HCT116 (cell line): ENCODE measurements at regions not wholly inside any gene's neighbourhood (a gene's known extent, or its start where the extent isn't known, plus 50 kb on each side); places are given as distances from the start of the nearest gene placed in this dataset.

Experiments
- ATAC-seq: fragments of 200-7000 bp; cut with Tn5 transposase; 2 replicates; pipeline ENCODE4 v1.9.1; 2020; ENCODE audit warnings: mild to moderate bottlenecking, moderate library complexity
- BruUV-seq: library from RNA; stranded (reverse); fragments of 400-500 nt; replicated peaks from 2 replicates; lab custom pipeline; 2021; lab: Mats Ljungman, UMichigan
- CTCF ChIA-PET: fragments of 300-600 bp; sonication (Branson Sonifier 250); formaldehyde crosslinking; loops from one replicate; lab custom pipeline; 2021; ENCODE audit warnings: antibody characterized with exemption; lab: Charles Lee
- POLR2A ChIA-PET: fragments of 300-600, 350-600 bp; sonication (Branson Sonifier 250); formaldehyde crosslinking; loops from one replicate; lab custom pipeline; 2021; ENCODE audit warnings: antibody characterized with exemption; lab: Charles Lee
- RAD21 ChIA-PET, 2 experiments: fragments of 300-600 bp; sonication (Branson Sonifier 250); formaldehyde crosslinking; loops; one replicate each; lab custom pipeline; 2023; ENCODE audit warnings: low total read pairs in 2 of 2; ENCODE audit not compliant: uncharacterized antibody in 2 of 2, unreplicated experiment in 2 of 2, low non-redundant PET in 1 of 2; lab: Charles Lee
- DNase-seq: peaks from one replicate; pipeline ENCODE4 v3.0.0-alpha.2; 2010; ENCODE audit warnings: low read depth, low spot score
- H2AFZ ChIP-seq: fragments of 200-600 bp; shearing (Covaris generic), sonication (generic); 2 replicates; pipeline ENCODE4 v1.6.1; 2017; ENCODE audit warnings: low read depth, mixed run types, mixed read lengths, antibody characterized with exemption, low read length; ENCODE audit not compliant: poor library complexity, severe bottlenecking
- H3K27ac ChIP-seq: 2 replicates; pipeline ENCODE4 v1.5.1; 2012; ENCODE audit warnings: low read depth, low read length
- H3K27me3 ChIP-seq: fragments of 200-600 bp; sonication (generic); 2 replicates; pipeline ENCODE4 v1.6.1; 2016; ENCODE audit warnings: mixed run types, low read length, mixed read lengths; ENCODE audit not compliant: insufficient read depth
- H3K36me3 ChIP-seq, 2 experiments: fragments of 200-500 bp in 1 of 2; fragments of 200-600 bp in 1 of 2; sonication (Bioruptor generic) in 1 of 2; sonication (generic) in 1 of 2; 2 replicates each; pipeline versions ENCODE4 v1.5.1 to v1.6.1; 2014 to 2016; ENCODE audit warnings: low read length in 2 of 2, inconsistent platforms in 1 of 2, mixed read lengths in 1 of 2, mixed run types in 1 of 2; ENCODE audit not compliant: insufficient read depth in 2 of 2, control insufficient read depth in 1 of 2
- H3K4me1 ChIP-seq, 2 experiments: fragments of 200-600 bp in 1 of 2; sonication (generic) in 1 of 2; 2 replicates each; pipeline versions ENCODE4 v1.5.1 to v1.6.1; 2012 to 2017; ENCODE audit warnings: low read length in 2 of 2, inconsistent platforms in 1 of 2, mild to moderate bottlenecking in 1 of 2, mixed read lengths in 1 of 2, mixed run types in 1 of 2, moderate library complexity in 1 of 2; ENCODE audit not compliant: insufficient read depth in 2 of 2, control insufficient read depth in 1 of 2
- H3K4me2 ChIP-seq: fragments of 200-600 bp; sonication (generic); 2 replicates; pipeline ENCODE4 v1.6.1; 2017; ENCODE audit warnings: mixed run types, low read length, mixed read lengths
- H3K4me3 ChIP-seq, 2 experiments: fragments of 200-600 bp in 1 of 2; sonication (generic) in 1 of 2; replicated peaks in 1 of 2; 2 replicates each; pipeline ENCODE4 v1.5.1; 2011 to 2016; ENCODE audit warnings: low read length in 2 of 2, control low read depth in 1 of 2, low read depth in 1 of 2, mild to moderate bottlenecking in 1 of 2, mixed read lengths in 1 of 2, mixed run types in 1 of 2
- H3K79me2 ChIP-seq: fragments of 200-600 bp; sonication (generic); 2 replicates; pipeline ENCODE4 v1.6.1; 2017; ENCODE audit warnings: mild to moderate bottlenecking, mixed run types, low read length, moderate library complexity, mixed read lengths; ENCODE audit not compliant: insufficient read depth
- H3K9ac ChIP-seq: fragments of 200-600 bp; sonication (generic); 2 replicates; pipeline ENCODE4 v1.6.1; 2016; ENCODE audit warnings: low read length, mixed read lengths
- H3K9me2 ChIP-seq: fragments of 200-600 bp; sonication (generic), shearing (Covaris generic); 2 replicates; pipeline ENCODE4 v1.6.1; 2017; ENCODE audit warnings: mixed run types, mild to moderate bottlenecking, moderate library complexity; ENCODE audit not compliant: insufficient read depth
- H3K9me3 ChIP-seq, 2 experiments: fragments of 200-500 bp in 1 of 2; fragments of 200-600 bp in 1 of 2; sonication (Bioruptor generic) in 1 of 2; sonication (generic) in 1 of 2; 2 replicates each; pipeline ENCODE4 v1.6.1; 2014 to 2017; ENCODE audit warnings: low read length in 2 of 2, mixed read lengths in 2 of 2, inconsistent platforms in 1 of 2, low read depth in 1 of 2, mild to moderate bottlenecking in 1 of 2, mixed run types in 1 of 2, moderate library complexity in 1 of 2; ENCODE audit not compliant: control insufficient read depth in 1 of 2, insufficient read depth in 1 of 2
- H4K20me1 ChIP-seq: fragments of 200-600 bp; sonication (generic), shearing (Covaris generic); 2 replicates; pipeline ENCODE4 v1.6.1; 2017; ENCODE audit warnings: mixed run types, mild to moderate bottlenecking, moderate library complexity; ENCODE audit not compliant: insufficient read depth
- ATF3 ChIP-seq: IDR thresholded peaks from 2 replicates; pipeline ENCODE4 v1.6.1; 2012
- CBX3 ChIP-seq: IDR thresholded peaks from 2 replicates; pipeline ENCODE4 v1.6.1; 2012; ENCODE audit warnings: low read depth
- CEBPB ChIP-seq: IDR thresholded peaks from 2 replicates; pipeline ENCODE4 v1.6.1; 2012; ENCODE audit warnings: low read depth
- CTCF ChIP-seq, 3 experiments: fragments of 200-600 bp in 1 of 3; sonication (generic) in 1 of 3; IDR thresholded peaks in 2 of 3; conservative IDR thresholded peaks in 1 of 3; 2 replicates each; pipeline ENCODE4 v1.5.1; 2012 to 2017; ENCODE audit warnings: low read depth in 2 of 3, low read length in 2 of 3, antibody characterized with exemption in 1 of 3, borderline replicate concordance in 1 of 3, control low read depth in 1 of 3, mild to moderate bottlenecking in 1 of 3, mixed read lengths in 1 of 3, mixed run types in 1 of 3, moderate library complexity in 1 of 3; ENCODE audit not compliant: insufficient read depth in 1 of 3
- EGR1 ChIP-seq: IDR thresholded peaks from 2 replicates; pipeline ENCODE4 v1.6.1; 2012; ENCODE audit warnings: low read depth
- ELF1 ChIP-seq: IDR thresholded peaks from 2 replicates; pipeline ENCODE4 v1.6.1; 2012; ENCODE audit warnings: low read depth, borderline replicate concordance
- EZH2 ChIP-seq: fragments of 200-600 bp; sonication (generic); IDR thresholded peaks from 2 replicates; pipeline ENCODE4 v1.6.1; 2017; ENCODE audit warnings: antibody characterized with exemption, mixed run types
- FOSL1 ChIP-seq: IDR thresholded peaks from 2 replicates; pipeline ENCODE4 v1.6.1; 2012; ENCODE audit warnings: low read depth
- JUND ChIP-seq: IDR thresholded peaks from 2 replicates; pipeline ENCODE4 v1.6.1; 2012
- MAX ChIP-seq: IDR thresholded peaks from 2 replicates; pipeline ENCODE4 v1.6.1; 2012
- POLR2AphosphoS5 ChIP-seq: IDR thresholded peaks from 2 replicates; pipeline ENCODE4 v1.6.1; 2011; ENCODE audit warnings: mild to moderate bottlenecking, low read depth, low read length, moderate library complexity
- RAD21 ChIP-seq: IDR thresholded peaks from 2 replicates; pipeline ENCODE4 v1.6.1; 2012; ENCODE audit warnings: low read depth, mild to moderate bottlenecking
- REST ChIP-seq: IDR thresholded peaks from 2 replicates; pipeline ENCODE4 v1.6.1; 2012; ENCODE audit warnings: low read depth
- SIN3A ChIP-seq: IDR thresholded peaks from 2 replicates; pipeline ENCODE4 v1.6.1; 2012; ENCODE audit warnings: low read depth
- SP1 ChIP-seq: IDR thresholded peaks from 2 replicates; pipeline ENCODE4 v1.6.1; 2012; ENCODE audit warnings: low read depth
- SRF ChIP-seq: IDR thresholded peaks from 2 replicates; pipeline ENCODE4 v1.6.1; 2012; ENCODE audit warnings: low read depth
- YY1 ChIP-seq: IDR thresholded peaks from 2 replicates; pipeline ENCODE4 v1.6.1; 2011; ENCODE audit warnings: low read length, low read depth, moderate library complexity, mild to moderate bottlenecking; ENCODE audit not compliant: insufficient replicate concordance; ENCODE audit errors: extremely low read depth
- ZBTB33 ChIP-seq: IDR thresholded peaks from 2 replicates; pipeline ENCODE4 v1.6.1; 2011; ENCODE audit warnings: mild to moderate bottlenecking, low read length, moderate library complexity; ENCODE audit not compliant: insufficient replicate concordance; ENCODE audit errors: extremely low read depth
- ZFX ChIP-seq: fragments of 450-650 bp; IDR thresholded peaks from 2 replicates; pipeline ENCODE4 v1.6.1; 2017
- ZNF274 ChIP-seq: fragments of 200-500 bp; sonication (Bioruptor generic); IDR thresholded peaks from 2 replicates; pipeline ENCODE4 v1.6.1; 2014; ENCODE audit warnings: mild to moderate bottlenecking, low read depth, low read length, inconsistent platforms
- intact Hi-C: fragments of 100-400 bp; cut with micrococcal nuclease; formaldehyde crosslinking; loops from 2 replicates; pipeline ENCODE4 v1.10.0; 2022

GRCh38 chr16:79753286-79753685, 152.7 kb upstream of the MAF start:
- Histone ChIP-seq H3K4me3 (no peak overlapping the region), H3K9me2 (no peaks in the 10 kb centered on the region), H3K27ac (no peak overlapping the region)
- RAD21 ChIA-PET = no interaction called here
- TF ChIP-seq ATF3 (no peak), ZBTB33 (no peak), CEBPB (no peak), YY1 (no peak), CTCF (IDR thresholded peaks at IDR 0.05 in 2 of 3, conservative IDR thresholded peaks at IDR 0.05 in 1 of 3; ENCODE audit: borderline replicate concordance in 1 of 3, insufficient read depth in 1 of 3, low read depth in 2 of 3, low read length in 2 of 3) (no peak), REST (no peak), POLR2AphosphoS5 (no peak), EGR1 (no peak), SIN3A (no peak), ZNF274 (no peak), CBX3 (no peak), MAX (no peak), ELF1 (no peak), EZH2 (no peak), SP1 (no peak), RAD21 (no peak), SRF (no peak), FOSL1 (no peak), JUND (no peak), ZFX (no peak)
- TF ChIP-seq, all 23 proteins: peak for 0
- CTCF ChIA-PET = no interaction called here
- ATAC-seq = no peak
- H3K27me3 ChIP-seq = no peaks in the 10 kb centered on the region
- no peaks in the 10 kb centered on the region for H3K4me1 ChIP-seq
- no peak for DNase-seq
- H3K79me2 ChIP-seq = no peaks in the 10 kb centered on the region
- intact Hi-C loops = no loop called here
- no peak overlapping the region for H2AFZ ChIP-seq
- H3K4me2 ChIP-seq = no peak overlapping the region
- no peaks in the 10 kb centered on the region for H3K36me3 ChIP-seq
- POLR2A ChIA-PET = no interaction called here
- no peak overlapping the region for H3K9ac ChIP-seq
- BruUV-seq = no TSS peak
- H3K9me3 ChIP-seq = peaks cover 49 to 66% of the 10 kb centered on the region in 2 experiments; a peak in 2 of 4 replicates
- no peaks in the 10 kb centered on the region for H4K20me1 ChIP-seq
